ENCODE measurements at regions not wholly inside any gene's neighbourhood (a gene's known extent, or its start where the extent isn't known, plus 50 kb on each side); places are given as distances from the start of the nearest gene placed in this dataset.
"Not testable (repeated sequence)": the region's sequence is repeated elsewhere in the genome, so short reads cannot be mapped to it uniquely, and the experiment has no call there.

DNA sequence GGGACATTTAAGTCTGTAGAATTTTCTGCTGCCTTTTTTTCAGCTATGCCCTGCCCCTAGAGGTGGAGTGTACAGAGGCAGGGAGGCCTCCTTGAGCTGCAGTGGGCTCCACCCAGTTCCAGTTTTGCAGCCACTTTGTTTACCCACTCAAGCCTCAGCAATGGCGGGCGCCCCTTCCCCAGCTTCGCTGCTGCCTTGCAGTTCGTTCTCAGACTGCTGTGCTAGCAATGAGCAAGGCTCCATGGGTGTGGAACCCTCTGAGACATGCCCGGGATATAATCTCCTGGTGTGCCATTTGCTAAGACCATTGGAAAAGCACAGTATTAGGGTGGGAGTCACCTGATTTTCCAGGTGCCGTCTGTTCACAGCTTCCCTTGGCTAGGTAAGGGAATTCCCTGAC, 68.0 kb upstream of the SEMA3E start:
- not testable (repeated sequence) for DNase-seq

DNA sequence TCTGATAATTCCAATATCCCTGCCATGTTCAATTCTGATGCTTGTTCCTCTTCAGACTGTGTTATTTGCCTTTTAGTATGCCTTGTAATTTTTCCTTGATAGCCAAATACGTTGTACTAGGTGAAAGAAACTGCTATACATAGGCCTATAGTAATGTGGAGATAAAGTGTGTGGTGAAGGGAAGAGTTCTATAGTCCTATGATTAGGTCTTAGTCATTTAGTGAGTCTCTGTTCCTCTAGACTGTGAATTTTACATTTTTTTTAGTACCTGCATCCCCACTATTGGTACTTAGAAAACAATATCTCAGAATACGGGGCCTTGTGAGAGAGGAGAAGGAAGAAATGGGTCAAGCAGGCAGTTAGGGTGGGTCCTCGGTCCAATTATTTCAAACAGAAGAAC, 59.6 kb upstream of the SEMA3E start:
- DNase-seq, result no peak

DNA sequence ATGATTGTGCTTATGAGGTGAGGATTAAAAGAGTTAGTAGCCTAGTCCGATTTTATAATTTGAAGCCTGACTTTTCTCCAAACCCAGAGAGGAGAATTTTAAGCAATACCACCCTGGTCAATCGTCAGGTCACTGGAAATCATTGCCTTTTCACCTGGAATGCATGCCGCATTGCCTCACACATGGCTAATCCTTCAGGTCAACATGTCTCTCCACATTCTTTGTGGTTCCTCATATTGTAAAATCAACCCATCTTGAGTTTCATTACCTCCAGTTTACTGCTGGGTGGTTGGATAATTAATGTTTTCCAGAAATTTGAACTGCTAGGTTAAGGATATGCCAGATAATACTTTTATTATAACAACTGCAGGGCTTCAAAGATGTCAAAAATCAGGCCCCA, 55.6 kb upstream of the SEMA3E start:
- DNase-seq, result no peak

DNA sequence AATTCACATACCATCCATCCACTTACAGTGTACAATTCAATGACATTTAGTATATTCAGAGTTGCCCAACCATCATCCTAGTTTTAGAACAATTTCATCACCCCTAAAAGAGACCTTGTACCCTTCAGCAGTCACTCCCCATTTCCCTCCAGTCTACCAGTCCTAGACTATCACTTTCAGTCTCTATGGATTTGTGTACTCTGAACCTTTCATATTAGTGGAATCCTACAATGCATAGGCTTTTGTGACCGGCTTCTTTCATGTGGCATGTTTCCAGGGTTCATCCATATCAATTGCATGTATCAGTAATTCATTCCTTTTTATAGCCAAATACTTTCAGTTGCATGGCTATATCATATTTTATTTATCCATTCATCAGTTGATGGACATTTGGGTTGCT, 53.5 kb upstream of the SEMA3E start:
- no peak for DNase-seq

DNA sequence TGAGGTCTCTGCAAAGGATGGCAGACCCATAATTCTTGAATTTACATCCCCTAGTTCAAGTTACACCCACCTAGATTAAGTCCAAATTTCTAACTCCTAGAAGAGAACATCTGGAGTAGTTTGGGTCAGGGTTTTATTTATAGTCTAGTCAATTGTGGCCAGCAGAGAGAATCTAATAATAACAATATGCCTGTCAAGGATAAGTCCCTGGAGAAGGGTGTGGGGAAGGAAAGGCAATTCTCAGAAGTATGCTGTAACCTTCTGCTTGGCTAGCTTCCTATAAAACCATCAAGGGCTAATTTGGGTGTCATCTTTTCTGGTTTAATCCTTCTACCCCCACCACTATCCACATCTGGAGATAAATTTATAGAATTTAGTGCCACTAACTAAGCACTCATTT, 52.8 kb upstream of the SEMA3E start:
- no peak for DNase-seq

Data from inflammatory macrophage treated with lipopolysaccharide for 4 hours (primary cell).